Gastroesophageal sphincter (tissue), 4 donors: ENCODE measurements at regions not wholly inside any gene's neighbourhood (a gene's known extent, or its start where the extent isn't known, plus 50 kb on each side); places are given as distances from the start of the nearest gene placed in this dataset.
"Not testable (repeated sequence)": the region's sequence is repeated elsewhere in the genome, so short reads cannot be mapped to it uniquely, and the experiment has no call there.

Source experiments
- ATAC-seq: fragments of 150-250 bp; one replicate; pipeline ENCODE4 v1.9.1; 2016; ENCODE audit warnings: mild to moderate bottlenecking, moderate library complexity
- H3K27ac ChIP-seq, 4 donors: fragments of 200-600 bp; sonication (generic) in 3 of 4; 1 replicate in 3 of 4; 2 replicates in 1 of 4; pipeline ENCODE4 v1.5.1; 2016 to 2019
- H3K27me3 ChIP-seq: fragments of 200-600 bp; sonication (generic); one replicate; pipeline ENCODE4 v1.5.1; 2019
- H3K36me3 ChIP-seq, 2 donors: fragments of 200-600 bp; sonication (generic); one replicate each; pipeline ENCODE4 v1.5.1; 2019; ENCODE audit warnings: control low read depth in 1 of 2
- H3K4me1 ChIP-seq, 3 donors: fragments of 200-600 bp; sonication (generic); 1 replicate in 2 of 3; 2 replicates in 1 of 3; pipeline ENCODE4 v1.5.1; 2016 to 2019; ENCODE audit warnings: control low read depth in 2 of 3
- H3K4me3 ChIP-seq, 2 donors: fragments of 200-600 bp; sonication (generic); one replicate each; pipeline ENCODE4 v1.5.1; 2019; ENCODE audit warnings: mild to moderate bottlenecking in 1 of 2, moderate library complexity in 1 of 2
- H3K9me3 ChIP-seq, 3 donors: fragments of 200-600 bp; sonication (generic); one replicate each; pipeline ENCODE4 v1.5.1; 2017 to 2019; ENCODE audit warnings: control low read depth in 2 of 3
- EP300 ChIP-seq: sonication (generic); formaldehyde crosslinking; IDR thresholded peaks from one replicate; pipeline ENCODE4 v1.6.1; 2017; ENCODE audit warnings: antibody characterized with exemption, mild to moderate bottlenecking
- POLR2A ChIP-seq, 2 donors: fragments of 450-650 bp; IDR thresholded peaks; one replicate each; pipeline ENCODE4 v1.6.1; 2017; ENCODE audit warnings: antibody characterized with exemption in 2 of 2, mild to moderate bottlenecking in 2 of 2, moderate library complexity in 1 of 2
- POLR2AphosphoS5 ChIP-seq: sonication (generic); formaldehyde crosslinking; IDR thresholded peaks from one replicate; pipeline ENCODE4 v1.6.1; 2017; ENCODE audit warnings: antibody characterized with exemption
- WGBS, 2 donors: methylation state at CpG; one replicate each; pipeline ENCODE4 v1.1.5; 2018; ENCODE audit warnings: low coverage in 1 of 2; 5-methylcytosine and 5-hydroxymethylcytosine counted together
- TF ChIP-seq, protein P1 (sequence below), 4 experiments: fragments of 200-600 bp in 2 of 4; fragments of 450-650 bp in 2 of 4; sonication (generic) in 1 of 4; IDR thresholded peaks; one replicate each; pipeline ENCODE4 v1.5.1; 2017 to 2019; ENCODE audit warnings: antibody characterized with exemption in 4 of 4, mild to moderate bottlenecking in 2 of 4, moderate library complexity in 2 of 4

DNA sequence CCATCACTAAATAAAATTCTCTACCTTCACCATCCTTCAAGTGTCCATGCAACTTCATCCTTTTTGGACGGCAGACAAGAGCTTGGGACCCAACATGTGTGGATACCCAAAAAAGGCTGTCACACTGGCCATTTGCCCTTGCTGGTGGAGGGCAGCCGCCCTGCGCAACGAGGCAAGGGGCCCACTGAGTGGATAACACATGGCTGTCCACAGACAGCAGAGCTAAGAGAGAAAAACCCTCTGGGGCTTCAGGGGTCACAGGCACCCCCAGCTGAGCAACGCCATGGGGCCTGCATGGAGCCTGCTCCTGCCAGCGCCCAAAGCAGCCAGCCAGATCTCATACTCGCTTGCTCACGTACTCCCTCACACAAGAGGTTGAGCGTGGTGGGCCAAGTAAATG lies 205.9 kb upstream of the NREP start:
- Histone ChIP-seq H3K4me1 (no peaks in the 10 kb centered on the region), H3K9me3 (peaks cover 0 to 3% (median 0%) of the 10 kb centered on the region in 3 donors), H3K27me3 (no peaks in the 10 kb centered on the region), H3K27ac (no peak overlapping the region), H3K4me3 (no peak overlapping the region), H3K36me3 (no peaks in the 10 kb centered on the region)
- ATAC-seq: no peak
- TF ChIP-seq POLR2A (IDR thresholded peaks at IDR 0.05): no peak
- TF ChIP-seq, protein P1, sequence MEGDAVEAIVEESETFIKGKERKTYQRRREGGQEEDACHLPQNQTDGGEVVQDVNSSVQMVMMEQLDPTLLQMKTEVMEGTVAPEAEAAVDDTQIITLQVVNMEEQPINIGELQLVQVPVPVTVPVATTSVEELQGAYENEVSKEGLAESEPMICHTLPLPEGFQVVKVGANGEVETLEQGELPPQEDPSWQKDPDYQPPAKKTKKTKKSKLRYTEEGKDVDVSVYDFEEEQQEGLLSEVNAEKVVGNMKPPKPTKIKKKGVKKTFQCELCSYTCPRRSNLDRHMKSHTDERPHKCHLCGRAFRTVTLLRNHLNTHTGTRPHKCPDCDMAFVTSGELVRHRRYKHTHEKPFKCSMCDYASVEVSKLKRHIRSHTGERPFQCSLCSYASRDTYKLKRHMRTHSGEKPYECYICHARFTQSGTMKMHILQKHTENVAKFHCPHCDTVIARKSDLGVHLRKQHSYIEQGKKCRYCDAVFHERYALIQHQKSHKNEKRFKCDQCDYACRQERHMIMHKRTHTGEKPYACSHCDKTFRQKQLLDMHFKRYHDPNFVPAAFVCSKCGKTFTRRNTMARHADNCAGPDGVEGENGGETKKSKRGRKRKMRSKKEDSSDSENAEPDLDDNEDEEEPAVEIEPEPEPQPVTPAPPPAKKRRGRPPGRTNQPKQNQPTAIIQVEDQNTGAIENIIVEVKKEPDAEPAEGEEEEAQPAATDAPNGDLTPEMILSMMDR (IDR thresholded peaks at IDR 0.05): no peak
- no peak for TF ChIP-seq POLR2AphosphoS5
- no peak for TF ChIP-seq EP300
- 96 to 100% methylated on average over 3 to 8 of the region's 9 CpGs for WGBS, 2 donors

DNA sequence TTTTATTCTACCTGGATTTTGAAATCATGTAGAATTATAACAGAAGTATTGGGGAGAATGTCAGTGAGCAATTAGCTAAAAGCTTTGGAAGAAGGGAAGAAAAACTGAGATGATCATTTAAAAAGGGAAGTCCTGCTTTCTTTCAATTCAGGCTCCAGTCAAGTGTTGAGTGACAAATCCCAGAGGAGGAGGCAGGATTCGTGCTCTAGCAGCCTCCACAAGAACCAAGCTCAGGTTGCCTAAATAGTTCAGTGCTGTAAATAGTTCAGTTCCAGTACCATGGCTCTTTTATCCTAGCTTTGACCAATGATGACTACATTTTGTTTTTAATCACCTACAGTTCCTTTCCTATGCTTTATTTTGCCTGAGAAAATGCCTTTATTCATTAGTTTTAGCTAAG lies 204.9 kb upstream of the NREP start:
- H3K4me1 ChIP-seq: no peaks in the 10 kb centered on the region
- H3K36me3 ChIP-seq: no peaks in the 10 kb centered on the region
- H3K4me3 ChIP-seq: no peak overlapping the region
- no peak for ATAC-seq
- no peak overlapping the region for H3K27ac ChIP-seq
- no peaks in the 10 kb centered on the region for H3K27me3 ChIP-seq
- WGBS, 2 donors: 9 to 14% methylated on average over 1 of the region's 1 CpG
- H3K9me3 ChIP-seq: peaks cover 0 to 3% (median 0%) of the 10 kb centered on the region in 3 donors
- TF ChIP-seq POLR2AphosphoS5 (no peak), EP300 (no peak), POLR2A (IDR thresholded peaks at IDR 0.05) (no peak)
- TF ChIP-seq, protein P1 (IDR thresholded peaks at IDR 0.05): no peak

DNA sequence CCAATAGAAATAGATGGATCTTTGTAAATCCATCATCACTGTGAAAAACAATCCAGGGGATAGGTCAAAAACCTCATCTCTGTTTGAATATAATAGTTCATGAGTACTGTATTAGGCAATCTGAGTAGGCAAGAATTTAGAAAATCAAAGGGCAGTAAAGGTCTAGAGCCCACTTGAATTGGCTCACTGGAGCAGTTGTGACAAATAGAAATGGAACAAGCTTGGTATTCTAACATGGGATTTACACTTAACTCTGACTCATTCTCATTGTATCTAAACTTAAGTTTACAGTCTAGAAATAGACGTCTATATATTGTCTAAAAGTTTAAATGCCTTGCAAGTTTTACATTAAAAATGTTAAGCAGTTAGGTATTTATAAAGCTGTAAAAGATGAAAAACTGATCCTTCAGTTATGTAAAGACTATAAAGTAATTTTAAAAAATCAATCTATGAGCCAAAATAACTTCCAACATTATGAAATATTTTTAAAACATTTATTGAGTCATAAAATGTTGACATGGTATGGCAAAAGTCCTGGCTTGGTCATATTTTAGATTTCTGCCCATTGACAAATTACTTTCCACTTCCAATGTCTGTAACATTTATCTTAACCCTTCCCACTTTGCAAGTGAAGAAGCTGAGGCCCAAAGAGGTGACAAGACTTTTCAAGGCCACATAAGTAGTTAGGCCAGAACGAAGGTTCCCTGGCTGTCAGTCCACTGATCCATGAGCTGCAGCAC lies 203.7 kb upstream of the NREP start:
- Histone ChIP-seq H3K4me3 (no peak overlapping the region), H3K36me3 (no peaks in the 10 kb centered on the region), H3K9me3 (peaks cover 0 to 3% (median 0%) of the 10 kb centered on the region in 3 donors), H3K4me1 (no peaks in the 10 kb centered on the region), H3K27ac (no peak overlapping the region), H3K27me3 (no peaks in the 10 kb centered on the region)
- TF ChIP-seq POLR2A (IDR thresholded peaks at IDR 0.05): no peak
- TF ChIP-seq, protein P1 (IDR thresholded peaks at IDR 0.05): no peak
- no peak for TF ChIP-seq POLR2AphosphoS5
- no peak for TF ChIP-seq EP300
- WGBS, 2 donors: 35 to 48% methylated on average over 2 of the region's 2 CpGs
- ATAC-seq: no peak

DNA sequence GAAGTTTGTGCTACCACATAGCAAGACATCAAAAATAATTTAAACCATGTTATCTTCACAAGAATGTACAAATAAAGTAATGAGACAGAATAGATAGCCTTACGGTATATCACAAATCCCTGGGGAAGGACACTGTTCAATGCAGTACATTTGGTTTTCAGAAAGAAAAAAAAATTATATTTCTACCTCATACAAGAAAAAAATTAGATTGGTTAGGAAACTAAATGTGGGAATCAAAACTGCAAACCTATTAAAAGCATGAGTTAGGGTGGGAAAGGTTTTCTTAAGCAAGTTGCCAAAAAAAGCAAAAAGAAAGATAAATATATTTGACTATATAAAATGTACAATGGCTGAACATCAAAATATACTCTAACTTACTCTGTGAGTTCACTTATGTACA lies 201.9 kb upstream of the NREP start:
- Histone ChIP-seq H3K4me3 (no peak overlapping the region), H3K36me3 (no peaks in the 10 kb centered on the region), H3K27me3 (no peaks in the 10 kb centered on the region), H3K9me3 (peaks cover 0 to 3% (median 0%) of the 10 kb centered on the region in 3 donors), H3K4me1 (no peaks in the 10 kb centered on the region), H3K27ac (no peak overlapping the region)
- TF ChIP-seq POLR2A (IDR thresholded peaks at IDR 0.05): no peak
- 80 to 100% methylated on average over 1 of the region's 1 CpG for WGBS, 2 donors
- no peak for ATAC-seq

DNA sequence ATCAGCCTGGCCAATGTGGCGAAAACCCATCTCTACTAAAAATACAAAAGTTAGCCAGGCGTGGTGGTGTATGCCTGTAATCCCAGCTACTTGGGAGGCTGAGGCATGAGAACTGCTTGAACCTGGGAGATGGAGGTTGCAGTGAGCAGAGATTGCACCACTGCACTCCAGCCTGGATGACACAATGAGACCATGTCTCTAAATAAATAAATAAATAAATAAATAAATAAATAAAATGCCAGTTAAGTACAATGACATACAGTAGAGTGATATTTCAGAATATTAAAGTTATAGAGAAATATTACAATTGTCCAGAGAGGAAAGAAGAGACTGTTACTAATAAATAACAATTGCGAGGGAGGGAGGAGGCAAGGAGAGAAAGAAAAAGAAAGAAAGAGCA lies 199.8 kb upstream of the NREP start:
- H3K9me3 ChIP-seq, H3K36me3 ChIP-seq, ATAC-seq, H3K27ac ChIP-seq, H3K27me3 ChIP-seq, H3K4me1 ChIP-seq, H3K4me3 ChIP-seq: not testable (repeated sequence)
- 100% methylated on average over 1 to 2 of the region's 3 CpGs for WGBS, 2 donors

DNA sequence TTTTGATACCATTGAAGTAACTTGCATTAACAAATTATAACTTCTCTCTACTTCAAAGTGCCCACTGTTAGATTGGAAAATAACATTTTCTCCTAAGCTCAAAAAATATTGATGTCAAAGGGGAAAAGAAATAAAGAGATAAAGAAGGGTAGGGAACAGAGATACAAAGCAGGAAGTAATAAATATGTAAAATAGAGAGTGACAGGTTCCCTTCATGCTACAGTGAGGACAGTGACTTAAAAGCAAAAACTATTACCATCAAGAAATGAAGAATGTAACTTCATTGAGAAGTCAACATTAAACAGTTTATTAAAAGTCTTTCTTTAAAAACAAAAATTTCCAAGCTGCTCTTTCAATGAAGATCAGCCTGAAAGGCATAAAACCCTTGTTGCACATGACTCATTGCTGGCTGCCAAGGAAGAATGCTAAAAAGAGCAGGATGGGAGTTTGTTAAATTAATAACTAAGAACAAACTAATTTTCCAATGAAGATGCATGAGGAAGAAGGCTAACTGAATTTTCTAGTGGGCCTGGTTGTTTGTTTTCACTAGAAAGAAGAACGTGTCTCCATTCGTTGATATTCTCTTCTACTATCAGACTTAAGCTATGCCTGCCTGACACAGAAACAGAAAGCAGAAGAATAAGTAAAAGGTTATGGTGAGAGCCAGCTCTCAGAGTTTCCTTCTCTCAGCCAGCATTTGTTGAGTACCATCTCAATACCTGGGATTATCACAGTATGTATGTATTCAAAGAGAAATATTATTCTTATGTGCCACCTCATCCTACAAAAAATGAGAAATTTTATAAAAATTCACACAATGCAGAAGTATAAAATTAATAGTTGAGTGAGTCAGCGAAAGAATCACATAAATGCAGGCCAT lies 197.8 kb upstream of the NREP start:
- ATAC-seq: no peak
- 39 to 51% methylated on average over 2 to 3 of the region's 3 CpGs for WGBS, 2 donors
- Histone ChIP-seq H3K9me3 (no peaks in the 10 kb centered on the region), H3K4me3 (no peak overlapping the region), H3K27ac (no peak overlapping the region), H3K4me1 (no peaks in the 10 kb centered on the region), H3K27me3 (no peaks in the 10 kb centered on the region), H3K36me3 (no peaks in the 10 kb centered on the region)
- TF ChIP-seq EP300: no peak
- TF ChIP-seq, protein P1 (IDR thresholded peaks at IDR 0.05): no peak
- TF ChIP-seq POLR2A (IDR thresholded peaks at IDR 0.05): no peak
- no peak for TF ChIP-seq POLR2AphosphoS5
